H1 (cell line): ENCODE measurements at regions not wholly inside any gene's neighbourhood (a gene's known extent, or its start where the extent isn't known, plus 50 kb on each side); places are given as distances from the start of the nearest gene placed in this dataset.

Experiments used
- CTCF ChIA-PET: fragments of 300-600 bp; sonication (Branson Sonifier 250); formaldehyde crosslinking; loops from one replicate; lab custom pipeline; 2021; ENCODE audit not compliant: partially characterized antibody; lab: Charles Lee
- POLR2A ChIA-PET: fragments of 300-600 bp; sonication (Branson Sonifier 250); formaldehyde crosslinking; loops from one replicate; lab custom pipeline; 2021; ENCODE audit warnings: inconsistent platforms; ENCODE audit not compliant: partially characterized antibody; lab: Charles Lee
- DNase-seq, 2 experiments: peaks; one replicate each; pipeline versions ENCODE4 v3.0.0 to v3.0.0-alpha.2; 2010 to 2022; ENCODE audit warnings: low spot score in 2 of 2, low read depth in 1 of 2, mixed read lengths in 1 of 2
- FAIRE-seq: peaks from 2 replicates; lab custom pipeline; 2011; peaks lifted over from hg19 to GRCh38; lab: Jason Lieb, UNC
- H2AFZ ChIP-seq: 2 replicates; pipeline ENCODE4 v1.8.1; 2012; ENCODE audit warnings: low read length, inconsistent platforms
- H2AK5ac ChIP-seq: 2 replicates; pipeline ENCODE4 v1.6.1; 2013; ENCODE audit warnings: low read depth, low read length
- H2BK120ac ChIP-seq: replicated peaks from 2 replicates; pipeline ENCODE3; 2013; ENCODE audit warnings: low read depth, low read length, inconsistent platforms
- H2BK12ac ChIP-seq: 2 replicates; pipeline ENCODE4 v1.6.1; 2013; ENCODE audit warnings: low read depth, low read length
- H2BK15ac ChIP-seq: 2 replicates; pipeline ENCODE4 v1.6.1; 2013; ENCODE audit warnings: low read length
- H2BK20ac ChIP-seq: 2 replicates; pipeline ENCODE4 v1.6.1; 2013; ENCODE audit warnings: low read length
- H2BK5ac ChIP-seq: 2 replicates; pipeline ENCODE4 v1.6.1; 2013; ENCODE audit warnings: low read depth, low read length
- H3K14ac ChIP-seq: 2 replicates; pipeline ENCODE4 v1.6.1; 2013; ENCODE audit warnings: inconsistent platforms; ENCODE audit not compliant: insufficient read length
- H3K18ac ChIP-seq: 2 replicates; pipeline ENCODE4 v1.6.1; 2013; ENCODE audit warnings: low read length; ENCODE audit errors: extremely low read depth
- H3K23ac ChIP-seq: 2 replicates; pipeline ENCODE4 v1.6.1; 2013; ENCODE audit warnings: inconsistent platforms; ENCODE audit not compliant: insufficient read length
- H3K23me2 ChIP-seq: 2 replicates; pipeline ENCODE4 v1.6.1; 2013; ENCODE audit warnings: low read depth, low read length
- H3K27ac ChIP-seq: 2 replicates; pipeline ENCODE4 v1.6.1; 2011; ENCODE audit warnings: low read depth, low read length, inconsistent platforms
- H3K27me3 ChIP-seq, 4 experiments: replicated peaks in 1 of 4; 1 replicate in 1 of 4; 2 replicates in 3 of 4; pipeline versions ENCODE4 v1.6.1 to v1.8.1; 2011 to 2013; ENCODE audit warnings: low read length in 3 of 4, mild to moderate bottlenecking in 3 of 4, inconsistent platforms in 2 of 4, mixed read lengths in 2 of 4, moderate library complexity in 1 of 4; ENCODE audit not compliant: control insufficient read depth in 3 of 4, insufficient read depth in 3 of 4; ENCODE audit errors: extremely low read depth in 1 of 4
- H3K36me3 ChIP-seq, 4 experiments: 2 replicates each; pipeline versions ENCODE4 v1.6.1 to v1.8.1; 2011 to 2013; ENCODE audit warnings: mild to moderate bottlenecking in 4 of 4, low read length in 3 of 4, moderate library complexity in 2 of 4, control low read depth in 1 of 4, inconsistent platforms in 1 of 4; ENCODE audit not compliant: insufficient read depth in 4 of 4, control insufficient read depth in 2 of 4
- H3K4ac ChIP-seq: replicated peaks from 2 replicates; pipeline ENCODE3; 2013; ENCODE audit warnings: low read length, low read depth, mixed read lengths, inconsistent platforms; ENCODE audit not compliant: insufficient read length
- H3K4me1 ChIP-seq, 4 experiments: replicated peaks in 1 of 4; 1 replicate in 1 of 4; 2 replicates in 3 of 4; pipeline versions ENCODE4 v1.6.1 to v1.8.1; 2011 to 2013; ENCODE audit warnings: low read length in 3 of 4, inconsistent platforms in 2 of 4, mixed read lengths in 1 of 4; ENCODE audit not compliant: insufficient read depth in 4 of 4, control insufficient read depth in 3 of 4
- H3K4me2 ChIP-seq, 2 experiments: 2 replicates each; pipeline versions ENCODE4 v1.6.1 to v1.8.1; 2011 to 2013; ENCODE audit warnings: low read depth in 2 of 2, low read length in 2 of 2, control low read depth in 1 of 2, inconsistent platforms in 1 of 2, mild to moderate bottlenecking in 1 of 2; ENCODE audit not compliant: insufficient read depth in 1 of 2
- H3K4me3 ChIP-seq, 4 experiments: fragments of 200-600, 300-600 bp in 1 of 4; sonication (generic), shearing (Covaris generic), sonication (Bioruptor Twin) in 1 of 4; 2 replicates each; pipeline versions ENCODE4 v1.5.1 to v1.8.1; 2011 to 2016; ENCODE audit warnings: low read length in 4 of 4, low read depth in 3 of 4, control low read depth in 2 of 4, inconsistent platforms in 2 of 4, mild to moderate bottlenecking in 2 of 4, mixed read lengths in 1 of 4, moderate library complexity in 1 of 4; ENCODE audit not compliant: insufficient read depth in 2 of 4; ENCODE audit errors: extremely low read depth in 1 of 4
- H3K56ac ChIP-seq: replicated peaks from 2 replicates; pipeline ENCODE3; 2013; ENCODE audit warnings: low read depth, mild to moderate bottlenecking, mixed read lengths, low read length, inconsistent platforms; ENCODE audit not compliant: insufficient read length
- H3K79me1 ChIP-seq: 2 replicates; pipeline ENCODE4 v1.6.1; 2013; ENCODE audit warnings: low read depth, low read length, control low read depth
- H3K79me2 ChIP-seq, 2 experiments: 2 replicates each; pipeline versions ENCODE4 v1.6.1 to v1.8.1; 2012 to 2013; ENCODE audit warnings: low read length in 2 of 2, mild to moderate bottlenecking in 2 of 2, inconsistent platforms in 1 of 2; ENCODE audit not compliant: insufficient read depth in 2 of 2, control insufficient read depth in 1 of 2
- H3K9ac ChIP-seq, 4 experiments: replicated peaks in 1 of 4; 1 replicate in 1 of 4; 2 replicates in 3 of 4; pipeline versions ENCODE4 v1.6.1 to v1.8.1; 2011 to 2013; ENCODE audit warnings: low read depth in 3 of 4, low read length in 3 of 4, control low read depth in 2 of 4, mild to moderate bottlenecking in 2 of 4, moderate library complexity in 2 of 4, inconsistent platforms in 1 of 4; ENCODE audit errors: extremely low read depth in 1 of 4
- H3K9me3 ChIP-seq, 2 experiments: 2 replicates each; pipeline versions ENCODE4 v1.6.1 to v1.8.1; 2012 to 2013; ENCODE audit warnings: mild to moderate bottlenecking in 2 of 2, moderate library complexity in 2 of 2, control low read depth in 1 of 2, inconsistent platforms in 1 of 2, low read depth in 1 of 2, low read length in 1 of 2, mixed read lengths in 1 of 2; ENCODE audit not compliant: insufficient read depth in 2 of 2
- H4K20me1 ChIP-seq, 2 experiments: replicated peaks in 1 of 2; 2 replicates each; pipeline versions ENCODE3 to v1.8.1; 2011 to 2013; ENCODE audit warnings: inconsistent platforms in 2 of 2, low read length in 2 of 2, mild to moderate bottlenecking in 1 of 2; ENCODE audit not compliant: insufficient read depth in 2 of 2, control insufficient read depth in 1 of 2
- H4K5ac ChIP-seq: 2 replicates; pipeline ENCODE4 v1.6.1; 2013; ENCODE audit warnings: low read length, low read depth, mixed read lengths, inconsistent platforms; ENCODE audit not compliant: insufficient read length
- H4K8ac ChIP-seq: 2 replicates; pipeline ENCODE4 v1.8.0; 2013; ENCODE audit warnings: mild to moderate bottlenecking, moderate library complexity, low read length, inconsistent platforms; ENCODE audit not compliant: insufficient read depth; ENCODE audit errors: extremely low read depth
- H4K91ac ChIP-seq: replicated peaks from 2 replicates; pipeline ENCODE3; 2013; ENCODE audit warnings: low read length, mixed read lengths, inconsistent platforms; ENCODE audit not compliant: insufficient read length
- CEBPB ChIP-seq: IDR thresholded peaks from 2 replicates; pipeline ENCODE4 v1.6.1; 2012; ENCODE audit warnings: low read depth, low read length
- CTCF ChIP-seq, 3 experiments: IDR thresholded peaks; 1 replicate in 2 of 3; 2 replicates in 1 of 3; pipeline versions ENCODE4 v1.5.1 to v1.6.1; 2011; ENCODE audit warnings: low read length in 3 of 3, mild to moderate bottlenecking in 3 of 3, inconsistent platforms in 2 of 3, low read depth in 1 of 3, moderate library complexity in 1 of 3; ENCODE audit not compliant: insufficient read depth in 1 of 3; ENCODE audit errors: control extremely low read depth in 1 of 3
- RAD21 ChIP-seq, 2 experiments: IDR thresholded peaks in 1 of 2; conservative IDR thresholded peaks in 1 of 2; 2 replicates each; pipeline ENCODE4 v1.6.1; 2011; ENCODE audit warnings: low read depth in 2 of 2, low read length in 2 of 2, improper control_type of control experiment in 1 of 2, inconsistent platforms in 1 of 2, mild to moderate bottlenecking in 1 of 2, moderate library complexity in 1 of 2
- WGBS, 2 experiments: shearing (Covaris generic) in 1 of 2; methylation state at CpG; one replicate each; pipeline versions ENCODE4 v1.1.6 to v1.1.7; 2013 to 2015; ENCODE audit warnings: low lambda C conversion rate in 2 of 2, mixed read lengths in 2 of 2, inconsistent platforms in 1 of 2, low coverage in 1 of 2, missing lambda C conversion rate in 1 of 2; ENCODE audit not compliant: insufficient replicate concordance in 2 of 2, insufficient coverage in 1 of 2, insufficient read length in 1 of 2; ENCODE audit errors: extremely low coverage in 1 of 2, missing lambda C conversion rate in 1 of 2; 5-methylcytosine and 5-hydroxymethylcytosine counted together

GRCh38 chr3:44077267-44077666, 164.4 kb upstream of the TOPAZ1 start:
- no peak overlapping the region for H2BK20ac ChIP-seq
- CTCF ChIA-PET = interaction anchor here (0.6 to 3.8 kb wide), 16 partner anchors 9 to 309 kb away, joined by 3 to 16 read pairs (median 4); no protein-coding TSS in a partner anchor

More at GRCh38 chr3:44077267-44077666, 164.4 kb upstream of the TOPAZ1 start:
- Histone ChIP-seq H3K23me2 (peaks cover 2% of the 10 kb centered on the region; the same call in 1 of the 2 replicates), H3K9me3 (no peaks in the 10 kb centered on the region), H3K79me2 (no peaks in the 10 kb centered on the region), H3K27ac (no peak overlapping the region), H2AK5ac (no peak overlapping the region), H3K14ac (no peak overlapping the region), H3K18ac (0 out of 2 replicates have a peak overlapping the region, but pooled peaks have one; percentile 25), H2BK15ac (no peak overlapping the region), H3K4me1 (peaks cover 0 to 12% (median 9%) of the 10 kb centered on the region in 4 experiments), H2BK120ac (no peak overlapping the region), H3K4me2 (no peak overlapping the region), H2BK5ac (no peak overlapping the region), H2BK12ac (no peak overlapping the region), H4K8ac (no peak overlapping the region), H3K23ac (no peak overlapping the region), H4K91ac (no peak overlapping the region), H3K27me3 (no peaks in the 10 kb centered on the region; a peak in 1 of 7 replicates), H3K4ac (no peak overlapping the region), H2AFZ (no peak overlapping the region), H3K36me3 (no peaks in the 10 kb centered on the region), H4K5ac (no peak overlapping the region), H3K4me3 (no peak overlapping the region; a peak in 1 of 8 replicates), H4K20me1 (no peaks in the 10 kb centered on the region), H3K56ac (no peak overlapping the region), H3K79me1 (no peaks in the 10 kb centered on the region), H3K9ac (no peak overlapping the region)
- 55% methylated on average over 5 of the region's 5 CpGs; no CpG with 5 or more reads in 1 of the 2 experiments for WGBS, 2 experiments
- FAIRE-seq = no peak
- no peak for DNase-seq
- TF ChIP-seq CTCF (IDR thresholded peaks at IDR 0.05; ENCODE audit: control extremely low read depth in 1 of 3, insufficient read depth in 1 of 3, low read depth in 1 of 3, low read length in 3 of 3) = peak; percentile 9 to 39 (median 28); a peak in 3 of 4 replicates
- peak; percentile 17 to 51; a peak in 3 of 4 replicates for TF ChIP-seq RAD21 (IDR thresholded peaks at IDR 0.05 in 1 of 2, conservative IDR thresholded peaks at IDR 0.05 in 1 of 2; ENCODE audit: low read depth in 2 of 2, low read length in 2 of 2)
- no peak for TF ChIP-seq CEBPB
- POLR2A ChIA-PET = interaction anchor here (0.6 to 1.5 kb wide), 3 partner anchors 16 to 76 kb away, joined by 3 read pairs; no protein-coding TSS in a partner anchor
